ENCODE measurements at regions not wholly inside any gene's neighbourhood (a gene's known extent, or its start where the extent isn't known, plus 50 kb on each side); places are given as distances from the start of the nearest gene placed in this dataset.

- H3K27ac ChIP-seq (ENCODE audit: low read depth): no peak overlapping the region
- H2AFZ ChIP-seq: no peak overlapping the region
- no peaks in the 10 kb centered on the region for H4K20me1 ChIP-seq (replicated peaks; ENCODE audit: insufficient read depth)
- Mint-ChIP-seq H3K27me3 (ENCODE audit: insufficient read depth, low read depth, poor library complexity) (peaks cover 7% of the 10 kb centered on the region), H3K4me3 (no peak overlapping the region), H3K36me3 (ENCODE audit: low read depth) (no peaks in the 10 kb centered on the region), H3K4me1 (peaks cover 28% of the 10 kb centered on the region), H3K9me3 (no peaks in the 10 kb centered on the region; the same call in 2 of the 3 replicates), H3K27ac (no peak overlapping the region)
- H3K9me2 ChIP-seq (ENCODE audit: insufficient read depth): no peaks in the 10 kb centered on the region
- H3K4me2 ChIP-seq: no peak overlapping the region
- H3K4me3 ChIP-seq: no peak overlapping the region
- no peaks in the 10 kb centered on the region for H3F3A ChIP-seq (replicated peaks; ENCODE audit: low read depth)
- no peaks in the 10 kb centered on the region; the same call in 1 of the 2 replicates for H3K36me3 ChIP-seq (ENCODE audit: insufficient read depth)
- H3K79me2 ChIP-seq (replicated peaks; ENCODE audit: insufficient read depth): no peaks in the 10 kb centered on the region
- no peaks in the 10 kb centered on the region for H3K27me3 ChIP-seq (ENCODE audit: insufficient read depth)
- no peaks in the 10 kb centered on the region for H3K4me1 ChIP-seq (ENCODE audit: insufficient read depth)
- TF ChIP-seq EZH2phosphoT487 (IDR thresholded peaks at IDR 0.05; ENCODE audit: unreplicated experiment) (no peak), ZNF462 (CRISPR knock-in tag; IDR thresholded peaks at IDR 0.05) (no peak), CREB1 (CRISPR knock-in tag; IDR thresholded peaks at IDR 0.05; ENCODE audit: low read depth) (no peak), REST (IDR thresholded peaks at IDR 0.05; ENCODE audit: unreplicated experiment) (no peak), NANOG (IDR thresholded peaks at IDR 0.05; ENCODE audit: borderline replicate concordance) (no peak), ETS1 (IDR thresholded peaks at IDR 0.05) (no peak), ZNF331 (CRISPR knock-in tag; IDR thresholded peaks at IDR 0.05; ENCODE audit: low read depth) (no peak), ZNF114 (CRISPR knock-in tag; IDR thresholded peaks at IDR 0.05) (no peak), POLR2AphosphoS5 (IDR thresholded peaks at IDR 0.05; ENCODE audit: low read depth) (no peak)
- TF ChIP-seq, protein P1, sequence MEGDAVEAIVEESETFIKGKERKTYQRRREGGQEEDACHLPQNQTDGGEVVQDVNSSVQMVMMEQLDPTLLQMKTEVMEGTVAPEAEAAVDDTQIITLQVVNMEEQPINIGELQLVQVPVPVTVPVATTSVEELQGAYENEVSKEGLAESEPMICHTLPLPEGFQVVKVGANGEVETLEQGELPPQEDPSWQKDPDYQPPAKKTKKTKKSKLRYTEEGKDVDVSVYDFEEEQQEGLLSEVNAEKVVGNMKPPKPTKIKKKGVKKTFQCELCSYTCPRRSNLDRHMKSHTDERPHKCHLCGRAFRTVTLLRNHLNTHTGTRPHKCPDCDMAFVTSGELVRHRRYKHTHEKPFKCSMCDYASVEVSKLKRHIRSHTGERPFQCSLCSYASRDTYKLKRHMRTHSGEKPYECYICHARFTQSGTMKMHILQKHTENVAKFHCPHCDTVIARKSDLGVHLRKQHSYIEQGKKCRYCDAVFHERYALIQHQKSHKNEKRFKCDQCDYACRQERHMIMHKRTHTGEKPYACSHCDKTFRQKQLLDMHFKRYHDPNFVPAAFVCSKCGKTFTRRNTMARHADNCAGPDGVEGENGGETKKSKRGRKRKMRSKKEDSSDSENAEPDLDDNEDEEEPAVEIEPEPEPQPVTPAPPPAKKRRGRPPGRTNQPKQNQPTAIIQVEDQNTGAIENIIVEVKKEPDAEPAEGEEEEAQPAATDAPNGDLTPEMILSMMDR (conservative IDR thresholded peaks at IDR 0.05; ENCODE audit: low read depth in 2 of 2): no peak
- no peak; the same call in 2 of the 3 replicates for ATAC-seq
- DNase-seq (ENCODE audit: low spot score): no peak
Observed at GRCh38 chr22:48510599-48510998, 1317.1 kb downstream of the BRD1 start.

Measured in GM23338 (cell line).